NCI-H2171 treated with DMSO at 0.1 percent for 48 hours (cell line): ENCODE measurements at regions not wholly inside any gene's neighbourhood (a gene's known extent, or its start where the extent isn't known, plus 50 kb on each side); places are given as distances from the start of the nearest gene placed in this dataset.

Source experiments
- DNase-seq: peaks from one replicate; lab custom pipeline; 2025; lab: John Stamatoyannopoulos, UW

GRCh38 chr6:94071835-94072234 is 652.5 kb upstream of the EPHA7 start:
- DNase-seq, result no peak

GRCh38 chr6:94065707-94066337 is 646.5 kb upstream of the EPHA7 start:
- no peak for DNase-seq

- no peak for DNase-seq
Measured at GRCh38 chr6:94052749-94053148, 633.4 kb upstream of the EPHA7 start.

GRCh38 chr6:94050515-94050914 is 631.2 kb upstream of the EPHA7 start:
- DNase-seq, result no peak

GRCh38 chr6:94049001-94049400 is 629.6 kb upstream of the EPHA7 start:
- no peak for DNase-seq

GRCh38 chr6:94045099-94045829 is 625.9 kb upstream of the EPHA7 start:
- no peak for DNase-seq

- DNase-seq, result no peak
Measured at GRCh38 chr6:94041945-94042709, 622.8 kb upstream of the EPHA7 start.

GRCh38 chr6:94036024-94036423 is 616.7 kb upstream of the EPHA7 start:
- DNase-seq, result no peak

- no peak for DNase-seq
Measured at GRCh38 chr6:94027374-94027773, 608.0 kb upstream of the EPHA7 start.

- no peak for DNase-seq
Measured at GRCh38 chr6:94026575-94026974, 607.2 kb upstream of the EPHA7 start.

GRCh38 chr6:94005835-94006234 is 586.5 kb upstream of the EPHA7 start:
- DNase-seq, result no peak

GRCh38 chr6:93992976-93993375 is 573.6 kb upstream of the EPHA7 start:
- DNase-seq, result no peak

- no peak for DNase-seq
Measured at GRCh38 chr6:93989630-93990029, 570.3 kb upstream of the EPHA7 start.

- DNase-seq, result no peak
Measured at GRCh38 chr6:93985953-93986352, 566.6 kb upstream of the EPHA7 start.

- DNase-seq, result no peak
Measured at GRCh38 chr6:93975159-93975558, 555.8 kb upstream of the EPHA7 start.

- no peak for DNase-seq
Measured at GRCh38 chr6:93974332-93974731, 555.0 kb upstream of the EPHA7 start.

- DNase-seq, result no peak
Measured at GRCh38 chr6:93972791-93973190, 553.4 kb upstream of the EPHA7 start.

GRCh38 chr6:93970684-93971083 is 551.3 kb upstream of the EPHA7 start:
- no peak for DNase-seq

- no peak for DNase-seq
Measured at GRCh38 chr6:93968126-93968525, 548.8 kb upstream of the EPHA7 start.

GRCh38 chr6:93964926-93965325 is 545.6 kb upstream of the EPHA7 start:
- no peak for DNase-seq

GRCh38 chr6:93964321-93964720 is 545.0 kb upstream of the EPHA7 start:
- DNase-seq, result no peak

GRCh38 chr6:93962566-93962965 is 543.2 kb upstream of the EPHA7 start:
- DNase-seq, result no peak

GRCh38 chr6:93954584-93954983 is 535.2 kb upstream of the EPHA7 start:
- no peak for DNase-seq
